GM12891 (cell line): ENCODE measurements at regions not wholly inside any gene's neighbourhood (a gene's known extent, or its start where the extent isn't known, plus 50 kb on each side); places are given as distances from the start of the nearest gene placed in this dataset.

Experiments used
- POLR2A ChIP-seq: IDR thresholded peaks from 2 replicates; pipeline ENCODE4 v1.6.1; 2011; ENCODE audit warnings: low read depth, low read length, control low read depth
- POLR2AphosphoS5 ChIP-seq: IDR thresholded peaks from 2 replicates; pipeline ENCODE4 v1.6.1; 2011; ENCODE audit warnings: low read depth, low read length, control low read depth
- POU2F2 ChIP-seq: IDR thresholded peaks from 2 replicates; pipeline ENCODE4 v1.6.1; 2011; ENCODE audit warnings: low read depth, mild to moderate bottlenecking, control low read depth, low read length, moderate library complexity
- SPI1 ChIP-seq: IDR thresholded peaks from 2 replicates; pipeline ENCODE4 v1.6.1; 2011; ENCODE audit warnings: low read depth, low read length, control low read depth
- TAF1 ChIP-seq: IDR thresholded peaks from 2 replicates; pipeline ENCODE4 v1.6.1; 2011; ENCODE audit warnings: low read depth, low read length, control low read depth

- TF ChIP-seq POLR2A (no peak), POLR2AphosphoS5 (no peak), TAF1 (no peak), SPI1 (no peak), POU2F2 (no peak)
Measured at GRCh38 chr5:166493040-166493439, 1798.4 kb upstream of the WWC1 start.
